ENCODE measurements at regions not wholly inside any gene's neighbourhood (a gene's known extent, or its start where the extent isn't known, plus 50 kb on each side); places are given as distances from the start of the nearest gene placed in this dataset.

DNA sequence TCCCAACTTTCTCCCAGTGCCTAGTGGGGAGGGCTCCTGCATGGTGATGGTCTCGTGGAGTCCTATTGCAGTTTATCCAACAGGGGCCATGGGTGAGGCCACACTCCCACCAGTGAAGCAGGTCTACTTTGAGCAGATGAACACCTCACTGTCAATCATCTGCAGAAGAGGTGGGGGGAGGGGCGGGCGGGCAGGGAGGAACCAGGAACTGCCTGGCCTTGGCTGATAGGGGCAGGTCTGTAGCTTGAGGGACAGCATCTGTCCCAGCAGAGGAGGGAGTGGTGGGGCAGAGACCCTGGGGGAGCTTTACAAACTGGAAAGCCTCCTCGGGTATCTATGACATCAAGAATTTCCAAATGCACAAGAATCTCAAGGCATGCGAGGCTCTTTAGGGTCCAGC lies 58.7 kb upstream of the ZNF423 start:
- Histone ChIP-seq H3K4me3 (no peak overlapping the region), H3K27ac (no peak overlapping the region), H3K36me3 (no peaks in the 10 kb centered on the region), H3K27me3 (no peaks in the 10 kb centered on the region), H3K4me1 (no peaks in the 10 kb centered on the region), H3K9me3 (no peaks in the 10 kb centered on the region)
- intact Hi-C loops (cut with DNase I; ENCODE audit: low total_unique reads) (loop anchor here (5.0 kb wide), 2 partner anchors 507 to 663 kb away; no protein-coding TSS in a partner anchor), in situ Hi-C loops (cut with MboI; ENCODE audit: low pct_ligation_motif_present in 1 of 4, low pct_unique_long_range_greater_than_20kb in 1 of 4, low sequenced_read_pairs in 3 of 4) (loop anchor here in 3 of 4 donors (25.0 kb wide), 1 partner anchor 502 kb away; no protein-coding TSS in a partner anchor)
- TF ChIP-seq CTCF (IDR thresholded peaks at IDR 0.05) (no peak), POLR2A (IDR thresholded peaks at IDR 0.05) (no peak), POLR2AphosphoS5 (IDR thresholded peaks at IDR 0.05) (no peak)
- DNase-seq, result no peak
- WGBS, 2 donors (ENCODE audit: low coverage in 1 of 2), result 50 to 80% methylated on average over 1 to 5 of the region's 5 CpGs

DNA sequence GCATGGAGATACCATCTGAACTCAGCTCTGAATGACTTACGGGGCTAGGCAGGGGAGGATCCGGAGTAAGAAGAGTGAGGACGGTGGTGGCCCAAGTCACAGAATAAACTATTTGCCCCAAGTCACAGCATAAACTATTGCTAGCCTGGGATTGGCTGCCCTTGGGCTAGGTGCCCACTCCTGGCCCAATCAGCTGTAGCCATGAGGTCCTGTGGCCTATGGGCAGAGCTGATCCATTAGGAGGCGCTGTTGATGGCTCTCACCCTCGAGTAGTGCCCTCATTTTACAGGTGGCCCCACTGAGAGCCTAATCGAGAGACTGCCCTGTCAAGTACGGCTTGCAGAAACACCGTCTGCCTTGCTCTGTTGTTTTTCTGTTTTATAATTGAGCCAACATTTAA lies 62.3 kb upstream of the ZNF423 start:
- no peak for TF ChIP-seq EP300 (IDR thresholded peaks at IDR 0.05; ENCODE audit: low read depth)
- no peak for TF ChIP-seq POLR2A (IDR thresholded peaks at IDR 0.05)
- TF ChIP-seq CTCF (IDR thresholded peaks at IDR 0.05), result no peak
- TF ChIP-seq POLR2AphosphoS5 (IDR thresholded peaks at IDR 0.05), result no peak
- in situ Hi-C loops (cut with MboI; ENCODE audit: low pct_ligation_motif_present in 1 of 4, low pct_unique_long_range_greater_than_20kb in 1 of 4, low sequenced_read_pairs in 3 of 4) (loop anchor here in 3 of 4 donors (25.0 kb wide), 1 partner anchor 506 kb away; no protein-coding TSS in a partner anchor), intact Hi-C loops (cut with DNase I; ENCODE audit: low total_unique reads) (loop anchor here (5.0 kb wide), 1 partner anchor 511 kb away; no protein-coding TSS in a partner anchor)
- WGBS, 2 donors (ENCODE audit: low coverage in 1 of 2), result 91 to 96% methylated on average over 3 to 8 of the region's 8 CpGs
- H3K9me3 ChIP-seq, result no peaks in the 10 kb centered on the region
- H3K27ac ChIP-seq, result no peak overlapping the region
- no peaks in the 10 kb centered on the region for H3K4me1 ChIP-seq
- H3K27me3 ChIP-seq, result no peaks in the 10 kb centered on the region
- no peaks in the 10 kb centered on the region for H3K36me3 ChIP-seq
- no peak for DNase-seq
- H3K4me3 ChIP-seq, result no peak overlapping the region

GRCh38 chr16:49919327-49919726 lies 63.4 kb upstream of the ZNF423 start:
- Histone ChIP-seq H3K27me3 (no peaks in the 10 kb centered on the region), H3K27ac (no peak overlapping the region), H3K4me1 (no peaks in the 10 kb centered on the region), H3K4me3 (no peak overlapping the region), H3K9me3 (no peaks in the 10 kb centered on the region), H3K36me3 (no peaks in the 10 kb centered on the region)
- WGBS, 2 donors (ENCODE audit: low coverage in 1 of 2), result 90% methylated on average over 3 of the region's 3 CpGs; no CpG with 5 or more reads in 1 of the 2 donors
- TF ChIP-seq POLR2A (IDR thresholded peaks at IDR 0.05), result no peak
- no peak for TF ChIP-seq EP300 (IDR thresholded peaks at IDR 0.05; ENCODE audit: low read depth)
- TF ChIP-seq POLR2AphosphoS5 (IDR thresholded peaks at IDR 0.05), result no peak
- no peak for TF ChIP-seq CTCF (IDR thresholded peaks at IDR 0.05)
- in situ Hi-C loops (cut with MboI; ENCODE audit: low pct_ligation_motif_present in 1 of 4, low pct_unique_long_range_greater_than_20kb in 1 of 4, low sequenced_read_pairs in 3 of 4), result loop anchor here in 3 of 4 donors (25.0 kb wide), 1 partner anchor 507 kb away; no protein-coding TSS in a partner anchor
- no peak for DNase-seq
- intact Hi-C loops (cut with DNase I; ENCODE audit: low total_unique reads), result loop anchor here (5.0 kb wide), 1 partner anchor 512 kb away; no protein-coding TSS in a partner anchor

DNA sequence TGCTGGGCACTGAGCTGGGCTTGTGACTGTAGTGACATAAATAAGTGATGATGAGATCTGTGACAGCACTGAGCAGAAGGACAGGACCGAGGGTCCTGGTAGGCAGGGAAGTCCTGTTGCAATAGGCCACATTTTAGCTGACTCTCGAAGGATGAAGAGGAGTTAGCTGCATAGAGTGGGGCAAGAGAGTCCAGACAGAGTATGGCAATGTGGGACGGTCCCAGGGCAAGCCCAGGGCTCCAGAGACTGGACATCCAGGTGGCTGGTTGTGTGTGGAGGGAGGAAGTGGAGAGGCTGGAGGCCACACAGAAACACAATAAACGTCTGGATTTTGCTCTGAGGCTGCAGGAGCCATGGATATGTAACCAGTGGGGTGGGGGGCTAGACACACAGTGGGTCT lies 64.5 kb upstream of the ZNF423 start:
- H3K9me3 ChIP-seq, result no peaks in the 10 kb centered on the region
- intact Hi-C loops (cut with DNase I; ENCODE audit: low total_unique reads), result no loop called here
- WGBS, 2 donors (ENCODE audit: low coverage in 1 of 2), result 66% methylated on average over 4 of the region's 4 CpGs; no CpG with 5 or more reads in 1 of the 2 donors
- no peaks in the 10 kb centered on the region for H3K4me1 ChIP-seq
- in situ Hi-C loops (cut with MboI; ENCODE audit: low pct_ligation_motif_present in 1 of 4, low pct_unique_long_range_greater_than_20kb in 1 of 4, low sequenced_read_pairs in 3 of 4), result loop anchor here (10.0 to 25.0 kb wide), 2 partner anchors 506 to 508 kb away; no protein-coding TSS in a partner anchor
- H3K4me3 ChIP-seq, result no peak overlapping the region
- no peaks in the 10 kb centered on the region for H3K36me3 ChIP-seq
- no peaks in the 10 kb centered on the region for H3K27me3 ChIP-seq
- no peak overlapping the region for H3K27ac ChIP-seq
- TF ChIP-seq CTCF (IDR thresholded peaks at IDR 0.05) (no peak), POLR2AphosphoS5 (IDR thresholded peaks at IDR 0.05) (no peak), EP300 (IDR thresholded peaks at IDR 0.05; ENCODE audit: low read depth) (no peak), POLR2A (IDR thresholded peaks at IDR 0.05) (no peak)
- no peak for DNase-seq

All from transverse colon (tissue), 4 donors.